ENCODE measurements at regions not wholly inside any gene's neighbourhood (a gene's known extent, or its start where the extent isn't known, plus 50 kb on each side); places are given as distances from the start of the nearest gene placed in this dataset.

DNA sequence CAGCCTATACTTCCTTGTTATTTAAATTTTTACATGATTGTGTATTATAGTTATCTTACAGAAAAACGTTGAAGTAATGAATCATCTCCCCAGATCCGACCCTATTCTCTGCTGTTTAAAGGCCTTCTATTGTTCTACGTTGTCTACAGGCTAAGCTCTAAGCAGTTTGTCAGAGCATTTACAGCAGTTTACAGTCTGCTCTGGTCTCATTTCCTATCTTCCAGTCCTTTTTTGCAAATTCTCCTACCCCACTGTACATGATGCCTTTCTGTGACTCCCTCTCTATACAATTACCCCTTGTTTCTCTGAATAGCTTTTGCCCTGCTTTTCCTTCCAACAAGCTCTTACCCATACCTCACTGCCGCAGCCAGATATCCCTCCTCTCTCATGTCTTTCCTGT is 319.2 kb upstream of the FMN2 start:
- DNase-seq (ENCODE audit: low read depth in 2 of 3, low spot score in 2 of 3), result no peak

DNA sequence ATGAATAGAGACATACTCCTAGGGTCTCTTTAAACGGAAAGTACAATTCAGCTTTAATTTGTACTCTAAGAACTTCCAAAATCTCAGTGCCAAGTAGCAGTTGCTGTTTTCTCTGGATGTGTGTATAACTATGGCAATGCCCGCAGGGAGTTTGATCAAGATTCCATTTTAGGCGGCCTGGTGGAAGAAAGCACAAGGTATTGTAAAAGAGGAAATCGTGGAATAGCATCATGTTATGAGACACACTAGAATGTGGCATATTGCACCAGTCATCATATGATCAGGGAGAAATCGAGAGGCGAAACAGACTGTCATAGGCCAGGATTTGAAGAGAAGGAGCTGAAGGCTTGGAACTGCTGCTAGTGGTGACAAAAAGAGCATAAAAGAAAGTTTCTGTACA is 316.2 kb upstream of the FMN2 start:
- no peak for DNase-seq (ENCODE audit: low read depth in 2 of 3, low spot score in 2 of 3)

DNA sequence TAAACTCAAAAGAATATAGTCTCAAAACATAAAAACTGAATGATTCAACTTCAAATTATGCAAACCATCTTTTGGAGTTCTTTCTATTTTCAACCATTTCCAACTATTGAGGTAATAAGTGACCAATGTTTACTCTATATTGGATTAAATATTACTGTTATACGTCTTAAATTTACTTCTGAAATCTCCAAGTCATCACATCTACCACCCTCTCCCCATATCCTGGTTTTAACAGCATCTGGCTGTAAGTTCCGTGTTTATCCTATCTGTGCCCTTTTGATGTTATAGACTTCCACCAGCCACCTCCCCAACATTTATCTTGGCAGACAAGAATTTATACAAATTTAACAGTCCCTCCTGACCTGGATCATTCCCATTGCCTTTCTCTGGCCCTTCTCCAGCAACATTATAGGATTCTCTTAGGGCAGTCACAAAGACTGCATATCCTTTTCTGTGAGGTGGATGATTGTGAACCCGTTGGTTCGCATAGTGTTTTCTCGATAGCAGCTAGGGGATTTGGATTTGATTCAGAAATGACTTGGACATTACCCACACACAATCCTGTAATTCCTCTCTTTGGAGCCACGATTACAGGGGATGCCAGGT is 313.4 kb upstream of the FMN2 start:
- no peak for DNase-seq (ENCODE audit: low read depth in 2 of 3, low spot score in 2 of 3)

DNA sequence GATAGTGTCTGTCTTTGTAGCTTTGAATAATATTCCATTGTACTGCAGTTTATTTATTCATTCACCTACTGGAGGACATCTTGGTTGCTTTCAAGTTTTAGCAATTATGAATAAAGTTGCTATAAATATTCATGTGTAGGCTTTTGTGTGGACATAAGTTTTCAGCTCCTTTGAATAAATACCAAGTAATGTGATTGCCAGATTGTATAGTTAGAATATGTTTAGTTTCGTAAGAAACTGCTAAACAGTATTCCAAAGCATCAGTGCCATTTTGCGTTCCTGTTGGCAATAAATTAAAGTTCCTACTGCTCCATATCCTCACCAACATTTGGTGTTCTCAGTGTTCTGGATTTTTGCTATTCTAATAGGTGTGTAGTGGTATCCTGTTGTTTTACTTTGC is 311.7 kb upstream of the FMN2 start:
- no peak for DNase-seq (ENCODE audit: low read depth in 2 of 3, low spot score in 2 of 3)

DNA sequence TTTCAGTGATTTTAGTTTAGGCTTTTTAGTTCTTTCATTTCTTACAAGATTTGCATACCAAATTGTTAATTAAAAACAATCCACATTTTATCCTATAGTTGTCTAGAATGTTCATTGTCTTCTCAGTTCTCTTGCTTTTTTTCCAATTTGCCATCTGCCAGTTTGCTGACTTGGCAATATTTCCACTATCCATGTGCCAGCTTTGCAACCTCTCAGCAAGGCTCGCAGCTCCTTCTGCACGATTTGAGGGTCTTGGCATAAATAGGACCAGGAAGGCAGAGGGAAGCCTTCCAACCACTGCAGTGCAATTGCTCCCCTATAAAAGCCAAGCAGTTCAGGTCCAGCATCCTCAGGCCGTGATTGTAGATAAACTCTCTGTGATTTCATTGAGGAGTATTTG is 306.8 kb upstream of the FMN2 start:
- no peak for DNase-seq (ENCODE audit: low read depth in 2 of 3, low spot score in 2 of 3)

DNA sequence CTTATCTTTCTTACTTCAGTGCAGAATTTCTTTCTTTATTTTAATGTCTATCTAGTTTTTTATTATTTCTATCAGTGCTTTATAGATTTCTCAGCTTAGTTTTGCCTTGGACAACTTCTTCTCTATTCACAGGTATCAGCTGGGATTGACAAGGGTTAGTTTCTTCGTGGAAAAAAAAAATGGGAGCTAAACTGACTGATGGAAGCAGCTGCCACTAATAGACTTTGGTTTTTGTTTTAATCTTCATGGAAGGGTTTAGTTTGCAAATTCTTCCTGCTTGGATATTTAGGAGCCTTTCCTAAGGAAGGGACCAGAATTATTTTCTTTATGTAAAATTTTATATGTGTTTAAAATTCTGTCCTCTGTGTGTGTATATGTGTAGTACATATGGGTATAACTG is 306.1 kb upstream of the FMN2 start:
- DNase-seq (ENCODE audit: low read depth in 2 of 3, low spot score in 2 of 3), result no peak

DNA sequence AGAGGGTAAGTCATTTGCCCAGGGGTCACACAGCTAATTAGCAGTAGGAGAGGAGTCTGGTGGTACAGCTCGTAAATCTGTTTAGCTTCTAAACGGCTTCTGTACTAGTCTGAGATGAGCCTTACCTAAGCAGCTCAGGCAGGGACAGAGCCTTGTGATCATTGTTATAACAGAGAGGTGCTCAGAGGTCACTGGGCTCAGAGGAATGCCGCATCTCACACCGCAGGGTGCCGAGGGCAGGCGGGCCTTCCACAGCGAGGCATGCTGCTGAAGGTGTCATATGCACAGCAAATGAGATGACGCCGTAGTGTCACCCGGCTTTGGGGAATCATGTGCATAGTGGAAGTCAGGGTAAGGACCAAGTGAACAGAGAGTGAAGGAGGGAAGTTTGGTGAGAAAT is 305.2 kb upstream of the FMN2 start:
- no peak for DNase-seq (ENCODE audit: low read depth in 2 of 3, low spot score in 2 of 3)

DNA sequence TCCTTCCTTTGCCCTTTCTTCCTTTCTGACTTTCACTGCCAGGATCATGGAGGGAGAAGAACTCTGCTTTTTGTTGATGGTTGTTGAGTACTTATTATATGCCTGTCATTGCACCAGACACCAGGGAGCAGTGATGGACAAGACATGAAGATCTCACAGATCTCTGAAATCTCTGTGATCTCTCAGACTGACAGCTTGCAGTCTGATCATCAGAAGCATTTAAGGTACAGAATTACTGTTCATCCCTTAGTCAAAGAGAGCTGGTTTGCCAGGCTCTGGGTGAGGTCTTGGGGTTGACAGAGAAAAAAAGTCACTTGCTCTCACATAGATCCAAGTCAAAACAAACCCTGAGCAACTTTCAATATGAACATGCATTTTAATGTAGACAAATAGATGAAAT is 299.5 kb upstream of the FMN2 start:
- DNase-seq (ENCODE audit: low read depth in 2 of 3, low spot score in 2 of 3), result no peak

DNA sequence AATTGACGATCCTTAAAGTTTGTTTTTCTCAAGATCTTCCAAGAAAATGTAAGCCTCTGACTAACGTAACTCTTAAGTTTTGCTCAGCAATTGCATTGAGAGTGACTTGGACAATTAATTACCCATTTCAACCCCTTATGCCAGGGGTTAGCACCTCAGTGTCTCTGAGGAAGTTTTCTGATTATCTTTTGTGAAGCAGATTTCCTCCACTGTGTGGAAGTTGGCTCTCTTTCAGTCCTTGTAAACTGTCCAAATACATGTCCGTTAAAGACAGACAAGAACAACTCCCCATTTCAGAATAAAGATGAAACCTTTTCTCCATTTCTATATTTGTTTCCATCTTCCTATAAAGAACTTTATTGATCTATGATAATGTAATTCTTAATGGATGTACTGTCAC is 296.4 kb upstream of the FMN2 start:
- DNase-seq (ENCODE audit: low read depth in 2 of 3, low spot score in 2 of 3), result peak in 2 of 3 donors; percentile 50 to 70

DNA sequence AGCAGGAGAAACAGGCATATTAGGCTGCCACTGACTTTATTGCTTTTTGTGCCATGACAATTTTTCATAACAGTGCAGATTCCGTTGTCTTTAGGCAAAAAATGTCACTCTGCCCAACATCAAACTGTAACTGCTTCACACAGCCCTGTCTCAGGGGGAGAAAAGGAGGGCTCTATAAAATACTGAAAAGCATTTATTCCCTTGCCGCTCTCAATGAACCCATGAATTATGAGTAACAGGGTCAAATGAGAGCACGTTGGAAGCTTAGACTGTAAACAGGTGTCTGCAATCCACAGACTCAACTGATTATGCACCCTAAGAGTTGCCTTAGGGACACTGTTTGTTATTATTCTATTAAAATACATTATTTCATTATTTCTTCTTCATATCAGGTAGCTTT is 292.1 kb upstream of the FMN2 start:
- no peak for DNase-seq (ENCODE audit: low read depth in 2 of 3, low spot score in 2 of 3)

DNA sequence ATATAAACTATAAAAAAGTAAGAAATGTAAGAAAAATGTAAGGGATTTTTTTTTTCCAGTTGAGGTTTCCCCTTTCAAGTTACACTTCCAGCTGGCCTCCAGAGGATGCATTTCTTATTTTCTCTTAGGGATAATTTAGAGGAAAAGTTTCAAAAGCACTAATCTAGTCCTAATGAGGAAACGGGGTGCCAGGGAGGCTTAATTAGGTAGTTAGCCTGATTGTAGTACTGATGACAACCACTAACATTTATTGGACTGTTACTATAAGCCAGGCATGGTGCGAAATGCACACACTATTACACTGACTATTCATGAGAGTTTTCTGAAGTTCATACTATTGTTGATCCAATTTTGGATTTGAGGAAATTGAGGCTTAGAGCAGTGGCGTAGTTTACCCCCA is 290.8 kb upstream of the FMN2 start:
- DNase-seq (ENCODE audit: low read depth in 2 of 3, low spot score in 2 of 3), result no peak

DNA sequence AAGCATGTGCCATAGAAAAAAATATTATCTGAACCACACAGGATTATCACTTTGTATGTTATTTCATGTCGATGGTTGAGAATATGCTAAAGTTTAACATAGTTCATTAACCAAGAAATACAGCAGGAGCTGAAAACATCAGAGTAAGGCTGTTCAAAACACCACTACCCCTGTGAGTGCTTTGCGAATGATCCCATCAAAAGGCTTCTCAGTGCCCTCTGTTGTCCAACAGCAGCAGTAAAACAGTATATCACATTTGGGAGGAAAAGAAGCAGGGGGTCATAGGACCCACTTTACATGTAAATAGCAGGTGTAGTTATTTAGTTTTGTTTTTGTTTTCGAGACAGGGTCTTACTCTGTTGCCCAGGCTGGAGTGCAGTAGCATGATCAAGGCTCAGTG is 289.4 kb upstream of the FMN2 start:
- peak in 1 of 3 donors; percentile 52 for DNase-seq (ENCODE audit: low read depth in 2 of 3, low spot score in 2 of 3)

DNA sequence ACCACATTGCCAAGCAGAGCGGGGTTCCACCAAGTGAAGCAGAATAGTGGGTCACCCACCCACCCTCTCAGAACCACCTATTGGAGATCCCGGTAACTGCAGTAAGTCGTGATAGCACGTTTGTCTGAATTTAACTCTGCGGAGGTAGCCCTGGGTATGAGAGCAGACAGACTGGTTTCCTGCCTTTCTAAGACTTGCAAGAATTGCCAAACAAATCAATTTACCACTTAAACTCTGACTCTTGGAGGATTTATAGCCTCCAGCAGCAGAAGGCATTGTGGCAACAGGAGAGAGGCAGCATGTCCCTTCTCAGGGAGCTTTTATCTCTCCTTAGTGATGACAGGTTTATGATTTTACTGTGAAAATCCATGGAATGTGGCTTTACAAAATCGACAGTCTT is 287.9 kb upstream of the FMN2 start:
- peak in 1 of 3 donors; percentile 38 for DNase-seq (ENCODE audit: low read depth in 2 of 3, low spot score in 2 of 3)

DNA sequence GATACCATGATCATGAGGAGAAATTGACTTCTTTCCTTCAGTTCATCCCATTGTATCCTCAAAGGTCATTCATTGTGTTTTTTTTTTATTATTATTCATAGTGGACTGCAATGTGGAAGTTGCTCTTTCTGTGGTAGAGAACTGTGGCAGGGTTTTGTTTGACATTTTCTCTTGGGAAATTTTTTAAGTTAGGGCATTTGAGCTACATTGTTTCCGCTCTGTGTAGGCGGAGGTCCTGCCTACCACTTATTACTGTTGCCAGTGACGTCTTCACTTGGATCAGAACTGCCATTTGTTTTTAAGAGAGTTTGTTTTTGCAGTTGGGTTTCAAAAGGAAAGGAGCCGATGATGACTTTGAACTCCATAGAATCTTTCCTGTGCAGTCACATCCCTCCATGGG is 287.4 kb upstream of the FMN2 start:
- no peak for DNase-seq (ENCODE audit: low read depth in 2 of 3, low spot score in 2 of 3)

DNA sequence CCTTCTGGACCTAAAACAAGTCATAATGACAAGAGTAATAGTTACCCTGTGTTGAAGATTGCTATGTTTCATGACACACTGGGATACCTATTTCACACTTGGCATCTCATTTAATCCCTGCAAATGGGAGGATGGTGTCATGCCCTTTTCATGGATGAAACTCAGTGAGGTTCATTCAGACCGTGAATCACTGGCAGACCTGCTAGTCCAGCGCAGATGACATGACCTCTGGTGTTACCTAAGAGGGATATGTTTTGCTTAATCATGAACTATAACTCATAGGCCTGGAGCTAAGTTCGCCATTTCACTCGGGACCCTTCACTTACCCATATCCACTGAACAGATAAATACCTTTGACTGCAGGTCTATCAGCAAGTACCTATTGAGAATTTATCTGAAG is 286.6 kb upstream of the FMN2 start:
- no peak for DNase-seq (ENCODE audit: low read depth in 2 of 3, low spot score in 2 of 3)

DNA sequence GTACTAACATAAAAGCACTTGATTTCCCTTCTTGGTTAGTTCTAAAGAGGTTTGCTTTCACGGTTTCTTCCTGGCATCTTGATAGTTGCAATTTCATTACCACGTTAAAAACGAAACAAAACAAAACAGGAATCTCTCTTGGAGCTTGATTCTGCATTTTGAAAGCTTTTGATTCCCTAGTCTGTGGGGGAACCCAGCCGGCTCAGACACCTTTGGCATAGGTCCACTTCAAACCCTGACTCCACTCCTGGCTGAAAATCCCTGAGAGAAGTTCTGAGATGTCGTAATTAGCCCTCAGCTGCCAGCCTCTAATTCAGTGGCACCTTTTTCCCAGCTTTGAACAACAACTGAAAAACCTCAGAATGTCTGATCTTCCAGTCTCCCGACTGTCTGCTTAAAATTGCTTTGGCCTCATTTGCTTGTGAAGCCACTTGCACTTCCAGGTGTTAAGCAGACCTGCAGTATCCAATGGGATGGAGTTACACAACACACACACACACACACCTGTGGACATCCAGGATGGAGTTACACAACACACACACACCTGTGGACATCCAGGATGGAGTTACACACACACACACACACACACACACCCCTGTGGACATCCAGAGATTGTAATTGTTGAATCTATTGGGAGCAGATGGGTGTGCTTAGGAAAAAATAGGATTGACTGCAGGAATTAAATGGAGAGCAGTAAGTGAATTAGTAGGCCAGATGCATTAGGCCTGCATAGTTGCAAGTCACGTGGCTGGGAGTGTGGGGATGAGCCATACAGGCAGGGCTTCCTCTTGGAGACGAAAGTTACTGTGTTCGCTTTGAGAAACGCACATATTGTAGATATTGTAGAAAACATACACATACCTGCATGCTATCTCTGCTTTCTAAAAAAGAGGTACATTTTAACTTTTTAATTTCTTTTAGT is 285.6 kb upstream of the FMN2 start:
- peak in 1 of 3 donors; percentile 33 for DNase-seq (ENCODE audit: low read depth in 2 of 3, low spot score in 2 of 3)

DNA sequence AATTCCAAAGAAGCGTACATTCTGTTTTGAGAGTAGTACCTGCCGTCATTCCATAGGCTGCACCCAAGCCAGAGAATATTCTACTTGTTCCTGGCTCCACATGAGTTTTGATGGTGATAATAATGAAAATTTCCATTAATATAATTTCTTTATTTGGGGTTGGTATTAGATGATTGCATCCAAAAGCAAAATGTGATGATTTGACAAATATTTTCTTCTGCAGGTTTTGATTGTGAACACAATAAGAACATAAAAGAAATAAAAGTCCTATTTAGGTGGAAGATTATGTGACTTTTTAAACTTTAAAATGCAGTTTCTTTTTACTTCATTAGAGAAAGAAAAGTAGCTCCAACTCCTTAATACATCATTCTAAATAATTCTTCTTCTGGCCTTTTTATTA is 284.8 kb upstream of the FMN2 start:
- no peak for DNase-seq (ENCODE audit: low read depth in 2 of 3, low spot score in 2 of 3)

DNA sequence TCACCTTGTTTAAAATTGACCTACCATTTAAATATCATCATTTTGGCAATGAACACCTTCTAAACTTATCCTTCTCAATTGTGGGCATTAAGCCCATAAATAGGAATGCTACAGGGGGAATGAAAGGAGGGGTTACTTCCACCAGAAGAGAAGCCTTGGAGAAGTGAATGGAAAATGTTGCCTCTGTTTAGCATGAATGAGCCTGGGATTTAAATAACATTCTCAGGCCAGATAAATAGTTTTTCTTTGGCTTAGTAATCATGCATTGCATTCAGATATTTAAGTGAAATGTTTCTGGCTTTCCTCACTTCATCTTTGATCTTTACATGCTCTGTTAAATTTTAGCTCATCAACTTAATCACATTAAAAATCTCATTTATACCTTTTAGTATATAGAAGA is 284.3 kb upstream of the FMN2 start:
- no peak for DNase-seq (ENCODE audit: low read depth in 2 of 3, low spot score in 2 of 3)

DNA sequence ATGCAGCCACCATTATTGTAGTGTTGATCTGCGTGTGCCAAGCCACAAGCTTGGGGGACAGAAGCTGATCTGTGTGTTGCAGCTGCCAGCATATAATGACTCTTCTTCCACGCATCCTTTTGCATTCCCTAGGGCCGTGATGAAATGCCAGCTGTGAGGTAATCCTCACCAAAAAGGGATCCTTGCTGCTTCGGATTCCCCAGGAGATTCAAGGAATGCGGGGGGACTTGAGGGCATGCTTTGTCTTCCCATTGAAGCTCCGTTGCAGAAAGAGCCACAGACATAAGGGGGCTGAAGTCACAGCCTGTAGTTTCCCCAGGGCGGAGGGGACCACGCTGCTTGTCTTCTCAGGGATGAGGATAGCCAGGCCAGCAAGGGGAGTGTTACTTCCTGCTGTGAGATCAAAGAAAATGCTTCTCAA is 281.6 kb upstream of the FMN2 start:
- no peak for DNase-seq (ENCODE audit: low read depth in 2 of 3, low spot score in 2 of 3)

DNA sequence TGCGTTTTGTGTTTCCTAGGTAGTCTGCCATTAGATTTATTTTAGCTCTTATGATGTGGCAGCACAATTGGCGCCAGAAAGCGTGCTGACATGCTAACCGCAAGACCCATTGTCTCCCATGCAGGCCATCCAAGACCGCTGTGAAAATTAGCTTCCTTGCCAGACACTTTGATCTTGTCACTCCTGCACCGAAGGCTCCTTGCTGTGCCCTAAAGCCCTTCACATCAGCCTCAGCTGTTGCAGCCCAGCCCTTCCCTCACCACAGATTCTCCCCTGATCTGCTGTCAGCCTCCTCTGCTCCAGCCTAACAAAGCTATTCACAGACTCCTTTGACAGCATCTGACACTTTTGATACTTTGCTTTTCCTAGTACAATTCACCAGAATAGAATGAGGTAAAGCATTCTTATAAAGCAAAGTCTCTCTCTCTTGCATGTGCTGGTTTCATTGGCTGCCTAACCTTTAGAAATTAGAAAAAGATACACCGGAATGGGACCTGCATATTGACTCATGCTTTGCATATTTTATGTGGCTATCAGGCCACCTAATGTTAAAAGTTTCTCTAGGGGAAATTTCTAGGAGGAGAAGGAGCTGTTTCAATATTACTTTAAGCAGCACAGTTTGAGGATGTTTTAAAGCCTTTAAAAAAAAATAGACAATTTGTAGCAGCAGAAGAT is 280.3 kb upstream of the FMN2 start:
- DNase-seq (ENCODE audit: low read depth in 2 of 3, low spot score in 2 of 3), result no peak

DNA sequence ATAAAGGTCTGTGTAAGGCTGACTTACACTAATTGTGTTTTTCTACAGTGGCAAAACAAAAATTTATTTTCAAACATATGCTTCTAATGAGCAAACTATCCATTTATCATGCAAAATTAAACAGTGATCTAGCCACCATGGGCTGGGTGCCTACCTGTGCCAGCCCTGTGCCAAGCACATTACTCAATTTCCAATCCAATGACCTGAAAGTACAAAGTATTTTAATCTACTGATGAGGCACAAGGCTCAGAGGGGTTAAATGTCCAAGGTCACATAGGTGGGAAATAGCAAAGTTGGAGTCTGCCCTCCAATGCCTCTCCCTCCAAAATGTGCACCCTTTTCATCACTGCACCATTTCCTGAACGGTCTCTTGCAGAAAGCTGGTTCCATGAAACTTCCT is 279.1 kb upstream of the FMN2 start:
- no peak for DNase-seq (ENCODE audit: low read depth in 2 of 3, low spot score in 2 of 3)

All from hematopoietic multipotent progenitor cell (in vitro differentiated cells).